Activated CD4-positive, CD25-positive, alpha-beta regulatory T cell treated with anti-CD3 and anti-CD28 coated beads, Interleukin-2, amount 50 U/mL, for 72 hours (primary cell): ENCODE measurements at regions not wholly inside any gene's neighbourhood (a gene's known extent, or its start where the extent isn't known, plus 50 kb on each side); places are given as distances from the start of the nearest gene placed in this dataset.
"Not testable (repeated sequence)": the region's sequence is repeated elsewhere in the genome, so short reads cannot be mapped to it uniquely, and the experiment has no call there.

ENCODE experiments used
- DNase-seq: peaks from one replicate; pipeline ENCODE4 v3.0.0; 2021

DNA sequence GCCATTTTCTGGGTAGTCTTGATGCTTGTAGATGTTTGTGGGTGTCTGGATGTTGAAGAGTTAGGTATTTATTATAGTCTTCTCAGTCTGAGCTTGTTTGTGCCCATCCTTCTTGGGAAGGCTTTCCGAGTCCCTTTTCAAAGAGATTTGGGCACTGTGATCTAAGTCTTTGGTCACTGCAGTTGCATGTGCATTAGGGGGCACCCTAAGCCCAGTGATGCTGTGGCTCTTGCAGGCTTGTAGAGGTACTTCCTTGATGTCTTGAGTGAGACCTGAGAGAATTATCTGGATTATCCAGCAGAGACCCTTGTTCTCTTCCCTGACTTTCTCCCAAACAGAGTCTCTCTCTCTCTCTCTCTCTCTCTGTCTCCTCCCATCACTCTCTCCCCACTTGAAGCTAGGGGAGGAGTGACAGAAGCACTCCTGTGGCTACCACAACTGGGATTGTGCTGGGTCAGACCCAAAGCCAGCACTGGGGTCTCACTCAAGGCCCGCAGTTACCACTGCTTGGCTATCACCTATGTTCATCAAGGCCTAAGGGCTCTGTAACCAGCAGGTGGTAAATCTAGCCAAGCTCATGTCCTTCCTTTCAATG lies 68.5 kb downstream of the TMCO5A start:
- DNase-seq, result no peak

- no peak for DNase-seq
Observed at GRCh38 chr15:38004218-38004861, 69.9 kb downstream of the TMCO5A start.

DNA sequence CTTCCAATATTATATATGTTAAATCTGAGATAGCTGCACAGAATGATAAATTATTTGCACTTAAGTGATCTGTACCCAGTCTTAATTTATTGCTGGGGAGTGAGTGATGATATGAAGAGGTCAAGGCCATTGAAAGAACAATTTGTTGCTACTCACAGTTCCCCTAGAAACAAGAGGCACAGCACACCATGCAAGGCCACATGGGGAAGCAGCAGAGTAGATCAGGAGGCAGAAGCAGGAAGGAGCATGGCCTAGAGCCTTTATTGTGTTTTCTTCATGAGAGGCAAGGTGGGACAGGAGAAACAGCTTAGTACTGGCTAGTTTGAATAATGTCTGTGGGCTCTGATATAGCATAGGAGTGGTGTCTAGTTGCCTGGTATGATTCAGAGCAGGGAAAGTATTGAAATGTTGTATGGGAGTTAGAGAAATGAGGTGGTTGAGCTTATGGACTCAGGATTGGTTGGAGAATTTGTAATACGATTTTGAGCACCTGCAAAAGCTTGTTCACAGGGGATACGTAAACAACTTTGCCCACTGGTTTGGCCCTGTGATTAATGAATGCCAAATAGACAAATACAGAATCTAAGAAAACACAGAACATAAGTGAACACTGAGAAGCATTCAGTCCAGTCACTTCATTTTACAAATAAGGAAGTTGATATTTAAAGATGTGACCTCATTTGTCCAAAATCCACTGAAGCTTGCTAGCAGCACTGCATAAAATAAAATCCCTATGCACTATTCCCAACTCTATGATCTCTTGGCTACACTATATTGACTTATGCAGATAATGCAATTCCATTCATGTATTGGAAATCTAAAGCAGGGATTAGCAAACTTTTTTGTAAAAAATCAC lies 71.7 kb downstream of the TMCO5A start:
- no peak for DNase-seq

DNA sequence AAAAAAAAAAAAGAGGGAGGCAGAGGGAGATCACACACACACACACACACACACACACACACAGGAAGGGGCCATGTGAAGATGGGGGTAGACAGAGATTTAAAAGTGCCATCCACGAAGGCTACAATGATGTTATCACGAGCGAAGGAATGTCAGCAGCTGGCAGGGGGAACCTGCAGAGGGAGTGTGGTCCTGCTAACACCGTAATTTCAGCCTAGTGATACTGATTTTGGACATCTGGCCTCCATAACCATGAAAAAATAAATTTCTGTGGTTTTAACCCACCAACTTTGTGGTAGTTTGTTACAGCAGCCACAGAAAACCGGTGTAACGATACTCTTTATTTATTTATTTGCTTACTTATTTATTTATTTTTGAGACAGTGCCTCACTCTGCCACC lies 76.0 kb downstream of the TMCO5A start:
- no peak for DNase-seq

- DNase-seq, result no peak
Observed at GRCh38 chr15:38012894-38013293, 78.5 kb downstream of the TMCO5A start.

GRCh38 chr15:38017721-38018120 lies 83.3 kb downstream of the TMCO5A start:
- DNase-seq, result no peak

DNA sequence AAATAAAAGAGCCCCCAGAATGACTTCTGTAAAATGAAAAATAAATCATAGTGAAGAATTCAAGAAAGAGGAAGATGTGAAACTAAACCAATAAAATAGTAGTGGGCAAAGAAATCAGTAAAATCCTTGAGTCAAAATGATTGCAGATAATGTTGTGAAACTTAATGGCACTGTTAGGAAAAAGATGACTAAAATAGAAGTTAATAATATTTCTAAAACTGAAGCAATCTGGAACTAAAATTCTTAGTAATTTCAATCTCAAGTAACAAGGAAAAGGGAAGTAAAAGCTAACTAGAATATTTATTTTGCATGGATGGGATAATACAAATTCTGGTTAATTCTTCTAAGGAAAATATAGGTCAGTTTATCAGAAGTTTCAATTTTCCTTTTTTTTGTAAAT lies 84.6 kb downstream of the TMCO5A start:
- DNase-seq, result no peak

DNA sequence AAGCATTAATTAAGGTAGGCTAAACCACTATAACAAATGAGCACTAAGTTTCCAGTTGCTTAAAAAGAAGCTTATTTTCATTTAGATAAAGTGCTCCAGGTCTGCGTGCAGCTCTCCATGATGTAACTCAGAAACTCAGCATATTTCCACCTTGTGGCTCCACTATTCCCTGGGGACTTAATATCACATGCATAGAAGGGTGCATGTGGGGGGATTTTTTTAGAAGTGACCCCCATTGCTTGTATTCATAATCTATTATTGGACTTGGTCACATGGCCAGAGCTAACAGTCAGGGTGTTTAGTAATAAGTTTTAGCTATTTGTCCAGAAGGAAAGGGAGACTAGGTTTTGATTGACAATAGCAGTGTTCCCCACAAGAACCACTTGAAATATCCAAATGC lies 86.8 kb downstream of the TMCO5A start:
- DNase-seq, result no peak

GRCh38 chr15:38024293-38025091 lies 90.1 kb downstream of the TMCO5A start:
- no peak for DNase-seq

GRCh38 chr15:38025656-38026055 lies 91.2 kb downstream of the TMCO5A start:
- DNase-seq, result not testable (repeated sequence)

DNA sequence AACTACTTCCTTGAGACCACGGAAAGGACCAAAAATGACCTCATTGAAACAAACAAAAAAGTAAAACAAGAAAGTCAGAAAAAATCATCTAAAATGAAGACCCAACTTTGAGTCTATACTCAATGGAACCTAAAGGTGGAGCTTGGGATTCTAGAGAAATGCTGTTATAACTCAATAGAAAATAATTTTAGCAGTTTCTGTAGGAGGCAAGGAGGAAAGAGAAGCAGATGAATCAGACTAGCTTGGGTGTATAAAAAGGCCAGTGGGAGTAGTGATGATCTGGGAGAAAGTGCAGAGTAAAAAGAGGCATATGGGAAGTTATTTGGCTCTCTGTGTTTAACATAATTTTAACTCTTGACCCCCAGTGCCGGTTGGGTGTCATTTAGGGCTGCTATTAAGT lies 94.4 kb downstream of the TMCO5A start:
- no peak for DNase-seq

GRCh38 chr15:38029736-38030135 lies 95.3 kb downstream of the TMCO5A start:
- DNase-seq, result no peak

GRCh38 chr15:38030609-38031008 lies 96.2 kb downstream of the TMCO5A start:
- no peak for DNase-seq

DNA sequence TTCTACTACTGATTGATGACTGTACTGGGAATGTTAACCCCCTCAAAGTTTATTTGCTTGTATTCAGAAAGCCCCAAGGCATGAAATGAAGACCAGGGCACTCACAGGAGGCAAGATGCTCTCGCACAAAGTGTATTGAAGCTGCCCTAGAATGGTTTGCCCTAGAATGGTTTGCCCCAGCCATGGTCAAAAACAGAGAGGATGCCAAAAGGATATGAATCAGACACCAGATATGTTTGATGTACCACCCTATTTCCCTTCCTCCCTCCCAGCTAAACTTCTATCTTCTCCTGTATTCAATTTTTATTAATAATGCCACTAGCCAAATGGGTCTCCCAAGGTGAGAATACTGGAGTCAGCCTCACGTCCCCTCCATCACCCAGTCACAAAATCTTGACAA lies 101.3 kb downstream of the TMCO5A start:
- no peak for DNase-seq

GRCh38 chr15:38036790-38037338 lies 102.4 kb downstream of the TMCO5A start:
- no peak for DNase-seq

DNA sequence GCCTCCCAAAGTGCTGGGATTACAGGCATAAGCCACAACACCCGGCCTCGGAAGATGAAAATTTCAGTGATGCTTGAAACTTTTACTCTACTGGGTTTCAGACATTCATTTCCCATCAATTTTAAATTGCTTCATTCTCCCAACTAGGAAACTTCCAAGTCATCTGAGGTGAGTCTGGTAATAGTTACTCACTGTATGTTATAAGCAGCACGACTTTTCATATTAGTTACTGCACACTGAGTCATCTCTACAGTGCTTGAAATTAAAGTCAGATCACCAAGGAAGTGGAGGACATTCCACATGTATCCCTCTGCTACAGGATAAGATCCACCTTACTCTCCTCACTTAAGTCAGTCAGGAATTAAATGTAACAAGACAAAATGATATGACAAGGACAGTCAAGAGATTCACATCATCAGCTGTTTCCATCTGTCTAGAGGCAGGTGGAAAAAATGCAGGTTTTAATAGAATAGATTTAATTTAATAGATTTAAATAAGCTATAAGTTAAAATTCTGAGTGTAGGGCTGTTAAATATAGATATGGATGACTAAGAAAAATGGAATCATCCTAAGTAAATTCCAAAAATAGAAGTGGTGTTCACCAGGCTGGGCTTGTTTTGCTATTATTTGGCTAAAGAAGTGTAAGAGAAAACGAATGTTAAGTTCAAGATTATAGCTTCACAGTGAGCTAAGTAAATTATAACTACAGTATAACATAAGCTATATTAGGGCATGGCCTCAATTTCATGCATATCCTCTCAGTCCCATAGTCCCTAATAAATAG lies 104.4 kb downstream of the TMCO5A start:
- DNase-seq, result no peak

GRCh38 chr15:38040615-38041014 lies 106.2 kb downstream of the TMCO5A start:
- DNase-seq, result no peak

DNA sequence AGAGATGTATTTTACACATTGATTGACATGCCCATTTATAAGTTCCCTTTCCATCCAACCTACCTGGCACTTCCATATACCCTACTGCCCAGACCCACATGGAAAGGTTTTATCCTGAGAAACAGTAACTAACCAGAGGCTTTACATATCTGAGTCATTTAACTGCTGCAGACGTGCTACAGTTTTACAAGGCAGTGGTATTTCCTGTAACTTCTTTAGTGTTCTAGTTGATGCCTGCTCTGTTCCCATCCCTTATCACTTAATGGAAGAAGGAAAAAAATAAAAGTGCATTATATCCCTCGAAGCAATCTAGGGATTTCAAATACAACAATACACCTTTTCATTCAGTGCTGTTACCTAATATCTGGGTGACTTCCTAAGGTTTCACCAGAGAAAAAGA lies 107.1 kb downstream of the TMCO5A start:
- no peak for DNase-seq

DNA sequence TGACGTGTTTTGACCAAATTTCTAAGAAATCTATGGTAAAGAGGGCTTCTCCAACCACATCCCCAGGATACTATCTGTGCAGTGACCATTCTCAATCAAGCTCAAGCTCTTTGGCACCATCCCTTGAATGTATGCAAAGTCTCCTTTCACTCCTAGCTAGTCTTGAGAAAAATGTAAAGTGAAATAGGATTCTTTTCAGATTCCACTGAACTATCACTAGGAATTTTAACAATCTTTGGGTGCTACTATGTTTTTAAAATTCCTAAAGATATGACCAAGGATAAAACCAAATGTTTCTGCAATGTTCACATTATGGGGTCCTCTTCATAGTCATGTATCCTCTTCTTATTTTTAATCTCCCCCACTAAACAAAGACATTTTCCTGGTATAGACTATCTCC lies 107.8 kb downstream of the TMCO5A start:
- no peak for DNase-seq

DNA sequence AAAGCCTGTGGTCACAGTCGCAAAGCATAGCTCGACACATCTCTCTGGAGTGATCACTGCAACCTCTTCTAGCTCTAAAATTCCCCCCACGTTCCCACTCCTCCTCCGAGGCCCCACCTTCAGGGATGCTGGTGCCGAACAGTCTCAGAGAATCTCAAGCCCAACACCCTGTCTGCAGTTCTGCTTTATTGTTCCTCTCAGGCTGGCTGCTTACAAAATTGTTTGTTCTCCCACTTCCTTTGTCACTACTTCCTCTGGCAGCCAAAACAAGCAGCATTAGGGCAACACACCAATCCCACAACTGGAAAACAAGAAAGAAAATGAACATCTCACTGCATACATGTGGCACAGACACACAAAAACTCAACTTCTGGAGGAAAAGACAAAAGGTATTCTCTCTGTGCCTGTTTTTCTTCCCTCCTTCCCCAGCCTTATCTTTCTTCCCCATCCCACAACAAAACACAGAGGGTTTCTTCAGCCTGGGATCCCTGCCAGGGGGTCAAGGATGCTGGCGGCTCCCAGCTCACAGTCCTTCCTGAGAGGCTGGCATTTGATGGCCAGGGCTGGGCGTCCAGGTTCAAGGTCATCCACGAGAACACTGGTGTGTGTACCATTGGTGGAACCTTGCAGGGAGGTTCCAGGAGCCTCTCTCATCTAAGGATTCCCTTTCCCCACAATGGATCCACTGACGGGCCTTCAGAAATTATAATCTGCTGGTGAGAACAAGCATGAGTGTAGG lies 108.4 kb downstream of the TMCO5A start:
- DNase-seq, result no peak

DNA sequence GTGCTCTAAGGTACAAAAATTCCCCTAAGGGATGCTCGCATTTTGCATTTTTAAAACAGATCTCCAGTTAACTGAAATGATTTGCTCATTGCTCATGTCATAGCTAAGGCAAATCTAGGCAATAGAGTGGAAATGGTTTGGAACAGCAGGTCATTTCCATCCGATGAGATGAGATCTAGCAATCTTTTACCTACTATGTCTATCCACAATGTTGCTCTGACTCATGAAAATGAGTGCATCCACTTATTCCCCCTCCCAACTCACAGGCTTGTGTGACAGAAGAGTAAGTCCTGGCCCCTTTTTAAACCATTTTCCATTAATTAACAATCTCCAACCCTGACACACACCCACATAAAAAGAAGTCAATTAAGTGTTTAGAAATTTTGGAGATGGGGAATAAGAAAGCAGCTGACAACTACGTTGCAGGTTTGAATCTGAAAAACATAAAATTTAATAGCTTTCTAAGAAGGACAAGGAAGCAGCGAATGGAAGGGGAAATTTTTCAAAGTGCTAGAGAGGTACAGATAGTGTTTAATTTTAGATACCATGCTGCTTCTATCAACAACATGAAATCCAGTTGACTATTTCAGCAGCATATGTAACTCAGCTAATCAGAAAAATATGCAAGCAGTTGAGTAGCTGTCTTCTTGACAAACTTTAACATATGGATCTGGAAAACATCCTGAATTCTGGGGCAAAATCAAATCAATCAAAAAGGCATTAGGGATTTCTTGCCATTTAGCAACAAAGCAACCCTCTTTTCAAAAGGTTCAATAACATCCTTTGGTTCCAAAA lies 112.0 kb downstream of the TMCO5A start:
- DNase-seq, result no peak
